K562 (cell line): ENCODE measurements at regions not wholly inside any gene's neighbourhood (a gene's known extent, or its start where the extent isn't known, plus 50 kb on each side); places are given as distances from the start of the nearest gene placed in this dataset.

ENCODE experiments used
- BRD9 ChIP-seq: fragments of 450-650 bp; IDR thresholded peaks from 2 replicates; pipeline ENCODE4 v1.6.1; 2018; ENCODE audit warnings: low read depth; ENCODE audit not compliant: partially characterized antibody
- CEBPB ChIP-seq: fragments of 450-650 bp; IDR thresholded peaks from 2 replicates; pipeline ENCODE4 v1.6.1; 2016; ENCODE audit warnings: missing genetic modification characterization, missing compliant biosample characterization
- EGR1 ChIP-seq: fragments of 450-650 bp; conservative IDR thresholded peaks from 2 replicates; pipeline ENCODE4 v1.6.1; 2017; ENCODE audit warnings: mild to moderate bottlenecking
- ETV6 ChIP-seq, 3 experiments: fragments of 150-350 bp in 1 of 3; sonication (generic) in 1 of 3; formaldehyde crosslinking in 1 of 3; IDR thresholded peaks; 2 replicates each; pipeline versions ENCODE4 v1.6.1 to v1.8.0; 2014 to 2022; ENCODE audit warnings: borderline replicate concordance in 2 of 3, low read depth in 2 of 3, antibody characterized with exemption in 1 of 3, low read length in 1 of 3, mild to moderate bottlenecking in 1 of 3, missing genetic modification reagents in 1 of 3
- FOXM1 ChIP-seq, 2 experiments: fragments of 450-650 bp in 1 of 2; sonication (generic) in 1 of 2; formaldehyde crosslinking in 1 of 2; IDR thresholded peaks; 2 replicates each; pipeline versions ENCODE4 v1.6.1 to v1.9.0; 2017 to 2022; ENCODE audit warnings: low read depth in 2 of 2, mild to moderate bottlenecking in 2 of 2, missing genetic modification reagents in 1 of 2, moderate library complexity in 1 of 2
- GATA2 ChIP-seq: sonication (generic); formaldehyde crosslinking; IDR thresholded peaks from 2 replicates; pipeline ENCODE4 v1.4.0; 2020; ENCODE audit warnings: mild to moderate bottlenecking, missing genetic modification reagents
- NCOA2 ChIP-seq, 2 experiments: fragments of 450-650 bp; IDR thresholded peaks; 2 replicates each; pipeline ENCODE4 v1.6.1; 2018; ENCODE audit warnings: mild to moderate bottlenecking in 2 of 2, moderate library complexity in 1 of 2; ENCODE audit not compliant: partially characterized antibody in 2 of 2
- OTX1 ChIP-seq: fragments of 450-650 bp; formaldehyde crosslinking; IDR thresholded peaks from 2 replicates; pipeline ENCODE4 v1.4.0; 2022; ENCODE audit warnings: mild to moderate bottlenecking
- SMAD2 ChIP-seq: fragments of 150-350 bp; IDR thresholded peaks from 2 replicates; pipeline ENCODE4 v1.6.1; 2014; ENCODE audit warnings: low read depth, mild to moderate bottlenecking, low read length
- SREBF2 ChIP-seq: sonication (generic); formaldehyde crosslinking; IDR thresholded peaks from 2 replicates; pipeline ENCODE4 v1.4.0; 2020; ENCODE audit warnings: mild to moderate bottlenecking, missing genetic modification reagents
- SRSF9 ChIP-seq: fragments of 200-400 bp; formaldehyde crosslinking; IDR thresholded peaks from 2 replicates; pipeline ENCODE4 v1.6.1; 2017; ENCODE audit warnings: low read depth, low read length, borderline replicate concordance
- TAF9B ChIP-seq: fragments of 450-650 bp; IDR thresholded peaks from 2 replicates; pipeline ENCODE4 v1.6.1; 2018; ENCODE audit warnings: mild to moderate bottlenecking; ENCODE audit not compliant: partially characterized antibody
- TRIM24 ChIP-seq, 2 experiments: fragments of 450-650 bp; IDR thresholded peaks; 2 replicates each; pipeline ENCODE4 v1.6.1; 2016
- WHSC1 ChIP-seq: IDR thresholded peaks from one replicate; pipeline ENCODE4 v1.6.1; 2012; ENCODE audit warnings: low read length, control low read depth, inconsistent platforms
- ZNF253 ChIP-seq: fragments of 250-450 bp; sonication (Bioruptor Pico); conservative IDR thresholded peaks from 2 replicates; pipeline ENCODE4 v1.6.1; 2021; ENCODE audit warnings: mild to moderate bottlenecking
- ZNF311 ChIP-seq: fragments of 250-450 bp; sonication (Bioruptor Pico); IDR thresholded peaks from 2 replicates; pipeline ENCODE4 v1.4.0; 2020; ENCODE audit warnings: mild to moderate bottlenecking, moderate library complexity
- ZNF324 ChIP-seq: fragments of 250-450 bp; sonication (Bioruptor Pico); IDR thresholded peaks from 2 replicates; pipeline ENCODE4 v1.4.0; 2020; ENCODE audit warnings: mild to moderate bottlenecking
- ZNF551 ChIP-seq: fragments of 250-450 bp; sonication (Bioruptor Pico); IDR thresholded peaks from 2 replicates; pipeline ENCODE4 v1.5.0; 2021; ENCODE audit warnings: mild to moderate bottlenecking, moderate library complexity
- ZNF766 ChIP-seq: fragments of 200-800 bp; sonication (Bioruptor generic); conservative IDR thresholded peaks from 2 replicates; pipeline ENCODE4 v1.6.1; 2016; ENCODE audit warnings: missing genetic modification characterization, missing compliant biosample characterization
- ZSCAN29 ChIP-seq: fragments of 450-650 bp; IDR thresholded peaks from 2 replicates; pipeline ENCODE4 v1.6.1; 2017
- TF ChIP-seq, protein P1 (sequence below), 2 experiments: fragments of 450-650 bp; IDR thresholded peaks; 2 replicates each; pipeline ENCODE4 v1.6.1; 2018; ENCODE audit warnings: mild to moderate bottlenecking in 2 of 2, low read depth in 1 of 2; ENCODE audit not compliant: partially characterized antibody in 2 of 2
- TF ChIP-seq, protein P2 (sequence below): fragments of 450-650 bp; formaldehyde crosslinking; conservative IDR thresholded peaks from 2 replicates; pipeline ENCODE4 v1.4.0; 2022; ENCODE audit warnings: mild to moderate bottlenecking, missing genetic modification characterization
- TF ChIP-seq, protein P3 (sequence below): sonication (generic); formaldehyde crosslinking; IDR thresholded peaks from 2 replicates; pipeline ENCODE4 v1.8.0; 2022; ENCODE audit warnings: mild to moderate bottlenecking, missing genetic modification reagents, borderline replicate concordance

DNA sequence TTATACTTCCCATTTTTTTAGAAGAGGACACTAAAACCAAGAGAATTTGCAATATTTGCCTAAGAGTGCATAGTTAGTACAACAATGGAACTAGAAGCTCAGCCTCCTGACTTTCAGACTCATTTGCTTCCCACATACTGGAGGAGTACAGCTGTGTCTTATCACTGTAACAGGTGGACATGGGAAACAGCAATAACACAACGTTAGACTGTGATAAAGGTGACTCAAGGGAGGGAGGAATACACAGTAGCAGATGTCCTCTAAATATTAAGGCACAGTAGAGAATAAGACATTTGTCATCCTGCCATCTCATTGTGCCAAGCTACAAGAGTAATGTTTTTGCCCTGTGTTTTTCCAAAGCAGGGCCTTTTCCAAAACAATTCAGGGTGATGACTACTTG lies 55.4 kb upstream of the JAK1 start (continued):
- TF ChIP-seq, protein P1, sequence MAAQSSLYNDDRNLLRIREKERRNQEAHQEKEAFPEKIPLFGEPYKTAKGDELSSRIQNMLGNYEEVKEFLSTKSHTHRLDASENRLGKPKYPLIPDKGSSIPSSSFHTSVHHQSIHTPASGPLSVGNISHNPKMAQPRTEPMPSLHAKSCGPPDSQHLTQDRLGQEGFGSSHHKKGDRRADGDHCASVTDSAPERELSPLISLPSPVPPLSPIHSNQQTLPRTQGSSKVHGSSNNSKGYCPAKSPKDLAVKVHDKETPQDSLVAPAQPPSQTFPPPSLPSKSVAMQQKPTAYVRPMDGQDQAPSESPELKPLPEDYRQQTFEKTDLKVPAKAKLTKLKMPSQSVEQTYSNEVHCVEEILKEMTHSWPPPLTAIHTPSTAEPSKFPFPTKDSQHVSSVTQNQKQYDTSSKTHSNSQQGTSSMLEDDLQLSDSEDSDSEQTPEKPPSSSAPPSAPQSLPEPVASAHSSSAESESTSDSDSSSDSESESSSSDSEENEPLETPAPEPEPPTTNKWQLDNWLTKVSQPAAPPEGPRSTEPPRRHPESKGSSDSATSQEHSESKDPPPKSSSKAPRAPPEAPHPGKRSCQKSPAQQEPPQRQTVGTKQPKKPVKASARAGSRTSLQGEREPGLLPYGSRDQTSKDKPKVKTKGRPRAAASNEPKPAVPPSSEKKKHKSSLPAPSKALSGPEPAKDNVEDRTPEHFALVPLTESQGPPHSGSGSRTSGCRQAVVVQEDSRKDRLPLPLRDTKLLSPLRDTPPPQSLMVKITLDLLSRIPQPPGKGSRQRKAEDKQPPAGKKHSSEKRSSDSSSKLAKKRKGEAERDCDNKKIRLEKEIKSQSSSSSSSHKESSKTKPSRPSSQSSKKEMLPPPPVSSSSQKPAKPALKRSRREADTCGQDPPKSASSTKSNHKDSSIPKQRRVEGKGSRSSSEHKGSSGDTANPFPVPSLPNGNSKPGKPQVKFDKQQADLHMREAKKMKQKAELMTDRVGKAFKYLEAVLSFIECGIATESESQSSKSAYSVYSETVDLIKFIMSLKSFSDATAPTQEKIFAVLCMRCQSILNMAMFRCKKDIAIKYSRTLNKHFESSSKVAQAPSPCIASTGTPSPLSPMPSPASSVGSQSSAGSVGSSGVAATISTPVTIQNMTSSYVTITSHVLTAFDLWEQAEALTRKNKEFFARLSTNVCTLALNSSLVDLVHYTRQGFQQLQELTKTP (IDR thresholded peaks at IDR 0.05; ENCODE audit: low read depth in 1 of 2, partially characterized antibody in 2 of 2), result peak in 1 of 2 experiments; percentile 36
- TF ChIP-seq OTX1 (no peak), TRIM24 (IDR thresholded peaks at IDR 0.05) (peak; percentile 98), ZNF551 (CRISPR knock-in tag) (no peak), ZNF766 (0 out of 2 replicates have a peak, but pooled peaks have one; percentile 45), TAF9B (peak; percentile 78), NCOA2 (IDR thresholded peaks at IDR 0.05; ENCODE audit: partially characterized antibody in 2 of 2) (peak; percentile 50 to 81), EGR1 (peak; percentile 76), BRD9 (no peak), ZNF311 (CRISPR knock-in tag) (no peak), ETV6 (IDR thresholded peaks at IDR 0.05; ENCODE audit: borderline replicate concordance in 1 of 2, low read depth in 2 of 2, low read length in 1 of 2) (peak in 1 of 2 experiments; percentile 69; a peak in 1 of 4 replicates), ETV6 (CRISPR knock-in tag; IDR thresholded peaks at IDR 0.05; ENCODE audit: borderline replicate concordance) (no peak), SREBF2 (CRISPR knock-in tag) (no peak), ZNF324 (CRISPR knock-in tag) (no peak), CEBPB (tag) (no peak), SMAD2 (no peak), WHSC1 (no peak), SRSF9 (no peak), ZNF253 (CRISPR knock-in tag) (no peak), FOXM1 (IDR thresholded peaks at IDR 0.05; ENCODE audit: low read depth) (peak; percentile 85), FOXM1 (CRISPR knock-in tag; IDR thresholded peaks at IDR 0.05; ENCODE audit: low read depth) (no peak), ZSCAN29 (no peak), GATA2 (peak; percentile 95)
- TF ChIP-seq, protein P2, sequence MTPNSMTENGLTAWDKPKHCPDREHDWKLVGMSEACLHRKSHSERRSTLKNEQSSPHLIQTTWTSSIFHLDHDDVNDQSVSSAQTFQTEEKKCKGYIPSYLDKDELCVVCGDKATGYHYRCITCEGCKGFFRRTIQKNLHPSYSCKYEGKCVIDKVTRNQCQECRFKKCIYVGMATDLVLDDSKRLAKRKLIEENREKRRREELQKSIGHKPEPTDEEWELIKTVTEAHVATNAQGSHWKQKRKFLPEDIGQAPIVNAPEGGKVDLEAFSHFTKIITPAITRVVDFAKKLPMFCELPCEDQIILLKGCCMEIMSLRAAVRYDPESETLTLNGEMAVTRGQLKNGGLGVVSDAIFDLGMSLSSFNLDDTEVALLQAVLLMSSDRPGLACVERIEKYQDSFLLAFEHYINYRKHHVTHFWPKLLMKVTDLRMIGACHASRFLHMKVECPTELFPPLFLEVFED (CRISPR knock-in tag), result 0 out of 2 replicates have a peak, but pooled peaks have one; percentile 22
- TF ChIP-seq, protein P3, sequence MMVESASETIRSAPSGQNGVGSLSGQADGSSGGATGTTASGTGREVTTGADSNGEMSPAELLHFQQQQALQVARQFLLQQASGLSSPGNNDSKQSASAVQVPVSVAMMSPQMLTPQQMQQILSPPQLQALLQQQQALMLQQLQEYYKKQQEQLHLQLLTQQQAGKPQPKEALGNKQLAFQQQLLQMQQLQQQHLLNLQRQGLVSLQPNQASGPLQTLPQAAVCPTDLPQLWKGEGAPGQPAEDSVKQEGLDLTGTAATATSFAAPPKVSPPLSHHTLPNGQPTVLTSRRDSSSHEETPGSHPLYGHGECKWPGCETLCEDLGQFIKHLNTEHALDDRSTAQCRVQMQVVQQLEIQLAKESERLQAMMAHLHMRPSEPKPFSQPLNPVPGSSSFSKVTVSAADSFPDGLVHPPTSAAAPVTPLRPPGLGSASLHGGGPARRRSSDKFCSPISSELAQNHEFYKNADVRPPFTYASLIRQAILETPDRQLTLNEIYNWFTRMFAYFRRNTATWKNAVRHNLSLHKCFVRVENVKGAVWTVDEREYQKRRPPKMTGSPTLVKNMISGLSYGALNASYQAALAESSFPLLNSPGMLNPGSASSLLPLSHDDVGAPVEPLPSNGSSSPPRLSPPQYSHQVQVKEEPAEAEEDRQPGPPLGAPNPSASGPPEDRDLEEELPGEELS (CRISPR knock-in tag), result 0 out of 2 replicates have a peak, but pooled peaks have one; percentile 76
